GM19035 (cell line): ENCODE measurements at regions not wholly inside any gene's neighbourhood (a gene's known extent, or its start where the extent isn't known, plus 50 kb on each side); places are given as distances from the start of the nearest gene placed in this dataset.

Experiments
- ATAC-seq: cut with Tn5 transposase; IDR thresholded peaks from one replicate; pipeline ENCODE4 v1.9.1; 2021; ENCODE audit not compliant: unreplicated experiment

DNA sequence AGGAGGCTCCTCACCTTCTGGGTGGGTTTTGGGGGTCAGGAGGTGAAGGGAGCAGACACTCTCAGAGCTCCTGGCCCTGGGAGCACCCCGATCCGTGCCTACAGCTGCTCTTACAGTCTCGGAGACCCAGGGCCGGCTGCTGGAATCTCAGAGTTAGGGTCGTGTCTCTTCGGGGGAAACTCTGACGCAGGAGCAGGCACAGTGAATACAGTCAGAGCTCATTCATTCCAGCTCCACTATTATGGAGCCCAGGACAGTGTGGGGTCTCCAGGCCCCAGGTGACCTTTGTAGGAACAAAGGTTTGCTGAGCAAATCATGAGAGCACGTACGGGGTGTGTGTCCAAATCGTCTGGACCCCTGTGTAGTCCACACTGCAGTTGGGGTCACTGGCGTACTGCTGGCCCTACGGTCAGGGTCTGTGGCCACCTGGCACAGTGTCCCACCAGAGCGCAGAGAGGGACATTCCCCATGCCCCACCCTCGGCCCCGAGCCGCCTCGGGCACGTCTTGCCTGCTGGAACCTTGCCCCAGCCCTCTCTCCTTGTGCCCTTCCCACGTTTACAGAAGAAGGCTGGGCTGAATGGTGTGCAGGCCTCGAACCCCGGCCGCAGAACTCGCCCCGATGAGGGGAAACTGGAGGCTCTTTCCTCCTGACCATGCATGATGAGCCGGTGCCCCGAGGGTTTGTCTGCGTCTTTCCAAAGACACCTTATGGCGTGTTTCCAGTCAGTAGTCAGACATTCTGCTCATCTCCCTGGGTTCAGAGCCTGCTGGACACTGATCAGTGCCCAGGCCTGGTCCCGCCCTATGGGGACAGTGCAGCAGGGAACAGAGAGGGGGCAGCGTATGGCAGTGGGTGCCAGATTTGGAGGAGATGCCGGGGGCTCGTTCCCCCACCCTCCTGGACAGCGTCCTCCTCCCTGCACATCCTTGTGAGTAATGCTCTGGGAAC, 1166.6 kb downstream of the BRD1 start:
- no peak for ATAC-seq

DNA sequence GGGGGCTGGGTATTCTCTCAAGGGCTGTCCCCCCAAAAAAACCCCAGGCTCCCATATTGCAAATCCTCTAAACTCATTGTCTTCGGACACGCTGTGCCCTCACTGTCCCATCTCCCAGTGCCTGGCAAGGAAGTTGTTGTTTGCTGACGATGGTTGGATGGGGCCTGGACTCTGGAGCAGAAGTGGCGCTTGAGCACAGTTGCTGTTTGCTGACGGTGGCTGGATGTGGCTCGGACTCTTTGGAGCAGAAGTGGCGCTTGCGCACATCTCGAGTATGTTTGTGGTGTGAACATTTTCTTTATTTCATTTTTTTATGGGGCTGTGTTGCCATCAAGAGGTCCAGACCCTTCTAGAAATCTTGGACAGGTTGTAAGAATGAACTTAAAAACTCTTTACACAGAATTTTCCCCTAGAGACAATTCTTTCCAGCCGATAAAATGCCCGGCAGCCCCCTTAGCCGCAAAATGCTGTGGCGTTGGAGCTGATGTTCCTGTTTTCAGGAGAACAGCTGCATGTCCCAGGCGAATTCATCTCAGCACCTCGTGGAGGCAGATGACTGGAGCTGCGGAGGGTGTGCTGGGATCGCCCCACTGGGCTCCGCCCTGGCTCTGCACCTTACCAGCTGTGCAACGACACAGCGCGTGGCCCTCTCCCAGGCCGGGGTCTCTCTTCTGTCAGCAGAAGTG, 1167.4 kb downstream of the BRD1 start:
- no peak for ATAC-seq

DNA sequence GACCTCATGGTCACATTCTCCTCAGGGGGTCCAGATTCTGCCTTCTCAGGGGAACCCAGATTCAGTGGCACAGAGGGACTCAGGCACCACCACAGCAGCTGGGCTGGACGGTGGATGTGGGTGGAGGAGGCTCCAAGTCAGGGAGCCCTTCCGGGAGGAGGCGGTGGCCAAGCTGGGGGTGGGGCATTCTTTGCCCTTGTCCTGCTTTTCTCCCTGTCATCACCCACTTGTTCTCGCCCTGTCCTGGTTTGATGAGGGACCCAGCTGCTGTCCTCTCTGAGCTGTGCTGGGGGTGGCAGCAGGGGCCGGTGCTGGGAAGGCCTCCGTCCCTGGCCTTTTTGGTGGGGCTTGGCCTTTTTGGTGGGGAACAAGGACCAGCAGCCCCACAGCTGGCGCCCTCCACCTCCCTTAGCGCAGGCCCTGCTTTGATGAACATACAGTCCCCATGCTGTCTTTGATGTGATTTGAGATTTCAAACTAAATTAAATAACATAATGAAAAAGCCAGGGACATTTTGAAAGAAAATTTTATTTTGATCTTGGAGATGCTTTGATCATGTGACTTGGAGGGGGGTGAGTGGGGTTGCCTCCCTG, 1168.2 kb downstream of the BRD1 start:
- no peak for ATAC-seq

DNA sequence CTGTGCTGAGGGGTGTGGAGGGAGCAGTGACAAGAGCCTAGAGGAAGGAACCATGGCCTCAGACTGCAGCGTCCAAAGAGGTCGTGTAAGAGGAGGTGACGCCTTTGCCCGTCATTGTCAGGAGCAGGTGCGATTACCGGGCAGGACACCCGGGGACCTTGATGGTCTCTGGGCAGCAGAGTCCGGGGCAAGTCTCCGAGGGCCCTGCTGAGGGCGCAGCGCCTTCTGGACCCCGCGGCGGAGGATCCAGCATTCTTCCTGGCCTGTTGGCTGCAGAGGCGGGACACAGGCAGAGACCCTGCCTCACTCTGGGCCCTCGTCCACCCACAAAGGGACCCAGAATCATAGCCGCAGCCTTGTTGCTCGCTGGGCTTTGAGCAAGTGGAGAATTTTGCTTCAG, 1168.8 kb downstream of the BRD1 start:
- no peak for ATAC-seq

DNA sequence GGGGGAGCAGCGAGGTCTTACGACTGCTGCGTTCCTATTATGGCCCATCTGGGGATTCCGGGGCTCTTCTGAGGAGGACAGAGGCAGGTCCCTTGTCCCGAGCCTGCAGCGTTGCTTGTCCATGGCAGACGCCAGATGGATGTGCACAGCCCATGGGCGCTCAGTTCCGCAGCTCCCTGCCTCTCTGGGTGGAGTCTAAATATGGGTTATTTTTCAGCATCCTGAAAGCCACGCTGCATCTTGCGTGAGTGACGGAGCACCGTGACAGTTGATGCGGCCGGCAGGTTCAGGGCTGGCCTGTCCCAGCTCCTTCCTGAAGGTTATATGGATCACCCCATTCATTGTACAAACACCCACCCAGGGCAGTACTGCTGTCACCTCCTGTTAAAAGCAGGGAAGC, 1169.4 kb downstream of the BRD1 start:
- no peak for ATAC-seq

DNA sequence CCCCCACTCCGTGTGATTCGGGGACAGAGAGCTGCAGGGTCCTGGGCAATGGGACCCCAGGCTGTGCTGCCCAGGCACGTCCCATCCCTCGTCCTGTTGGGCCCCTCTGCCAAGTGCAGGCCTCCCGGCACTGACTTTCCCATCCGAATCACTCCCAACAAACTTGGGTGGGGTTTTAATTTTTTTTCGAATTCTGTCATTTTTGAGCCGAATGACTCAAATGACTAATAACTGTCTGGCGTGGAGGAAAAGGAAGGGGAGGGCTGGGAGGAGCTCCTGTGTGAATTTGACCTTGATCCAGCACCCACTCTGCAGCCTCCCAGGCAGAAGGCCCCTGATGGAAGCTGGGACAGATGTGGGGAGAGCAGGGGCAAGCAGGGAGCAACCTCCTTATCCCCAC, 1173.2 kb downstream of the BRD1 start:
- ATAC-seq: no peak

DNA sequence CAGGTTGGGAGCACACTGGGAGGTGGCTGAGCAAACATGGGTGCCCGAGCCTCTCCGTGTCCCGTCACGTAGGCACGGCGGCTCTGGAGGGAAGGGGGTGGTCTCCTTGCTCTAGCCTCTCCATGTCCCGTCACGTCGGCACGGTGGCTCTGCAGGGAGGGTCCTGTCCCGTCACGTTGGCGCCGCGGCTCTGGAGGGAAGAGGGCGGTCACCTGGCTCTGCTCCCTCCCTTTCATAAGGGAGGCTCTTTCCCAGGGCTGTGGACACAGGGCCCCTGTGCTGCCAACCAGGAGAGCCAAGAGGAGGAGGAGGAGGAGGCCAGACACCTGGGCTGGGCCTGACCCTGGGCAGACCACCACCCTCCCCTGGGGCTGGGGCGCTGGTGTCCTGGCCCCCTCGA, 1173.7 kb downstream of the BRD1 start:
- ATAC-seq: no peak

DNA sequence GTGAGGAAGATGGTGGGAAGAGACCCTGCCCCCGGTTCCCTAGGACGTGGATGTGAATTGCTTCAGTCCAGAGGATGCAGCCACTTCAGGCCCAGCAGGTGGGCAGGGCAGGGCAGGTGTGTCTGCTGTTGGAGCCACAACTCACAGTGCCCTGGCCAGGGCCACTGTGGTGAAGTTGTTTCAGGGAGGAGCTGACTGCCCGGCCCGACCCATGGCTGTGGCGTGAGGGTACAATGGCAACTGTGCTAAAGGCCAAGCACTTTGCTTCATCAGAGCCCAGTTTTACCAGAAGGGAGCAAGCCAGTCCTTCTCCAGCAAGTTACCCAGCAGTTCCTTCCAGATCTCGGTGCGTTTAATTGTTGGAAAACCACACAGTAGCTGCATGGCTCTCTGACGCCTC, 1174.4 kb downstream of the BRD1 start:
- ATAC-seq: no peak

DNA sequence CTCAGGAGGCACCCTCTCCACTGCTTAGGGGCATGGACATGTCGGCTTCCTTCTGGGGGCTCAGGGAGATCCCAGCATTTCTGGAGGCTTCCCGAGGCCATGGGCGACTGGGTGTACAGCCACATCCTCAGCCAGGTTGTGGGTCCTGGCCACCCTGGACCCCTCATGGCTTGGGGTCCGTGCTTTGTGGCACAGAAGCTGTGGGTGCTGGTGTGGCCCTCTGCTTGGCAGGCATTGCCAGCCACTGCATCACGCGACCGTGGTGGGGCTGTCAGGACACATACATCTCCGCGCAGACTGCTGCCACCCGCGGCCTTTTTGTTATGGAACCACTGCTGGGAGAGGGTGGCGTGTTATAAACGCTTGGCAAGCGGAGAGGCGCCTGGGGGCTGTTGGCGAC, 1174.9 kb downstream of the BRD1 start:
- ATAC-seq: no peak

DNA sequence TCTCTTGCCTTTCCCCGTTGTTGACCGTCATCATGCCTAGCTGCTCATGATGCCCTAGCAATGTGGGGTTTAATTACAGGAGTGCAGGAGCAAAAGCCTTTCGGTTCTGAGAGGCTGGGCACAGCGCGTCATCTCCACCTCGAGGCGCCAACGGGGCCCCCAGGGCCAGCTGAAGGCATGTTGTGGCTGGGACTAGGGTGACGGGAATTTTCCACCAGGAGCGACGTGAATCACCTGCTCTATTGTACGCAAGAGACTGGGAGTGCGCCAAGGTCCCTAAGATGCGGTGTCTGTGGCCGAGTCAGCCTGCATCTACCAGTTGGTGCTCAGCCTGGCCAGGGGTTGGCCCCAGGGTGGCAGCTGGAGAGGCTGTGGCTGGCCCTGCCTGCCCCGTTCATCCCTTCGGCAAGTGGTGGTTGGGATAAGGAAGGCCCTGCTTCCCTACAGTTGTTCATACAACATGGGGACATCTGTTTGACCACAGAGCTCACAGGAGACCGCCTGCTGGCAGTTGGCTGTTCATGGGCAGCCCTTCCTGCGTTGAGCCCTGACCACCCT, 1175.6 kb downstream of the BRD1 start:
- ATAC-seq: no peak

DNA sequence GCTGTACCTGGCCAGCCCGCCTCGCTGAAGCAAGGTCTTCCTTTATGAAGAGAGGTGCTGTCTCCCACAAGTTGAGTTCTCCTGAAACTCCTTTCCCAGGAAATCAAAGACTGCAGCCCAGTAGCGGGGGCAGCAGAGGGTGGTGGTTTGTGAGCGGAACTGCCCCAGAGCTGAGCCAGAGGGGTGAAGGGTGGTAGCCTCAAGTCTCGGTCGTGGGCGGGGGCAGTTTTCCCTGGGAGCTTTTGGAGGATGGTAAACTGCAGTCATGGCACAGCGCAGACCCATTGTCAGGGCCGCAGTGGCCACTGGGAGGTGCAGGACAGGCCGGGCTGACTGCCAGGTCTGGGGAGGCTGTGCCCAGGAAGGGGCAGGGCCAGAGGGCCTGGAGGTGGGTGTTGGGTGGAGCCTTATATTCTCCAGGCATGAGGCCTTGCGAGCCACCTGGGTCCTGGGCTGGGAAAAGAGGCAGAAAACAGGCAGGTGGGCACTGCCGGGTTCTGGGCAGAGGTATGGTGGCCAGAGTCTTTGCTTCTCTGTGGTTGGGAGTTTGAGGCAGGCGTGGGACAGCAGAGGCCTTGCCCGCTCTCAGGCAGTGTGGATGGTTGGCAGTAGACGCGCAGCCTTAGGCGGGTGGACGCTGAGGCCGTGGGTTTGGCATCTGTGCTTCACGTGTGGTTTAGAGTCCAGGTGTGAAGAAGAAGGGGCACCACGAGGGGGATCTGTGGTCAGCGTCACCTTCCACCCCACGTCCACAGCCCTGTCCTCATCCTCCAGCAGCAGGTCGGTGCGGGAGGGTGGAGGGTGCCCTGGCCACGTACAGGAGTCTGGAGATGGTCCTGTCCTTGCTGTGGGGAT, 1176.4 kb downstream of the BRD1 start:
- ATAC-seq: no peak

DNA sequence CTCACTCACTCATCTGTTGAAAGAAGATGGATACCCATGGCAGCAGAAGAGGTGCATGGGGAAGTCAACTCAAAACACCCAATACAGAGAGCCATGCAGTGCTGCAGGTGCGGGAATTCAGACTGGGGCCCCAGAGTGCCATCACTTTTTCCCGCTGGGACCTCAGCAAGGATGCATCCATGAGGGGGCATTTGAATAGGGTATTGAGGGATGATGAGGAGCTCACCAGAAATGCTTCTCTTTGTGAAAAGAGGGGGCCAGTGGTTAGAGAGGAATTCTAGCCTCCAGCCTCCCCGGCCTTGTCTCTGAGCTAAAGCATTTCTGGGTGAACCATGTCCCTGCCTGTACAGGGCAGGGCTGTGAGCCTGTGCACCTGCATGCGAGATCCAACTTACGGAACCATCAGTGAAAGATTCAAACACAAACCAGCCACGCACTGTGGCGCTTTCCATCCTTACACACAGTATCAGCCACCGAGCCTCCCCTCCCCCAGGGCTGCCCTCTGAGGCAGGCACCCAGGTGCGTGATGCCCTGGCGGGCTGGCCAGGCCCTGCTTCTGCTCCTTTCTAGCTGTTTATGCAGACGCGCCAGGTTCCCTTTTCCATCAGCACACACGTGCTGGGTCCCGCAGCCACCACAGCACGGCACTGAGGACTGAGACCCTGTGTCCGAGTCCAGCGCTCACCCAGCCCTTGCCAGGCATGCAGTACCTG, 1177.2 kb downstream of the BRD1 start:
- ATAC-seq: no peak

DNA sequence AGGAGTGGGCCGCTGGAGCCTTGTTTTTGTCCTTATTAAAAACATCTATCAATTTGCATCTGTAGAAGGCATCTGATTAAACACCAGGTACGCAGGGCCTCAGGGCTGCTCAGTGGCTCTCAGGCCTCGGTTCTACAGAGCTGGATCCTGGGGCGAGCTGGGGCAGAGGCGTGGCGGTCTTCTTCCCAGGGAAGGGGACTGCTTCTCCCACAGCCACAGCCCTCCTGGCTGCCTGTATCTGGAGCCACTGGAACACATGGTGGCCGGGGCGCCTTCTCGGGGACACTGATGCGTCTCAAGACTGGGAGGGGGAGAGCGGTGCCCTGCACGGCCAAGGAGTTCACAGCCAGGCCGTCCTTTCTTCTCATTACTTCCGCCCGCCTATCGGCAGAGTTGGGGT, 1178.2 kb downstream of the BRD1 start:
- ATAC-seq: no peak

DNA sequence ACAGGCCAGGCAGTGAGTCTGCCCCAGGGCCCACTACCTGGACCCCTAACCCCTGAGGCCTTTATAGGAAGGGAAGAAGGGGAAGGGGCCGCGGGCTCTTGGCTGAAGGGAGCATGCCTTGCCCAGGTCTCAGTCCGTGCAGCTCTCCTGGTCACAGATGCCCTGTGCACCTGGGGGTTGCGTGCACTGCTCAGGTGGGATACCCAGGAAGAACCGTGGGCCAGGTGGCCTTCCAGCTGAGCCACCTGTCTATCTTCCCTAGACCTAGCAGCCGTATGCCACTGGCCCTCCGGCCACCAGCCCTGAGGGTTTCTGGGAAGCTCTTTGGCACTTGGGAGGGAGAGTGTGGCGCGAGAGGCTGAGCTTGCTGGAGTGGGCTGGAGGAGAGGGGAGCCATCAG, 1178.6 kb downstream of the BRD1 start:
- no peak for ATAC-seq

DNA sequence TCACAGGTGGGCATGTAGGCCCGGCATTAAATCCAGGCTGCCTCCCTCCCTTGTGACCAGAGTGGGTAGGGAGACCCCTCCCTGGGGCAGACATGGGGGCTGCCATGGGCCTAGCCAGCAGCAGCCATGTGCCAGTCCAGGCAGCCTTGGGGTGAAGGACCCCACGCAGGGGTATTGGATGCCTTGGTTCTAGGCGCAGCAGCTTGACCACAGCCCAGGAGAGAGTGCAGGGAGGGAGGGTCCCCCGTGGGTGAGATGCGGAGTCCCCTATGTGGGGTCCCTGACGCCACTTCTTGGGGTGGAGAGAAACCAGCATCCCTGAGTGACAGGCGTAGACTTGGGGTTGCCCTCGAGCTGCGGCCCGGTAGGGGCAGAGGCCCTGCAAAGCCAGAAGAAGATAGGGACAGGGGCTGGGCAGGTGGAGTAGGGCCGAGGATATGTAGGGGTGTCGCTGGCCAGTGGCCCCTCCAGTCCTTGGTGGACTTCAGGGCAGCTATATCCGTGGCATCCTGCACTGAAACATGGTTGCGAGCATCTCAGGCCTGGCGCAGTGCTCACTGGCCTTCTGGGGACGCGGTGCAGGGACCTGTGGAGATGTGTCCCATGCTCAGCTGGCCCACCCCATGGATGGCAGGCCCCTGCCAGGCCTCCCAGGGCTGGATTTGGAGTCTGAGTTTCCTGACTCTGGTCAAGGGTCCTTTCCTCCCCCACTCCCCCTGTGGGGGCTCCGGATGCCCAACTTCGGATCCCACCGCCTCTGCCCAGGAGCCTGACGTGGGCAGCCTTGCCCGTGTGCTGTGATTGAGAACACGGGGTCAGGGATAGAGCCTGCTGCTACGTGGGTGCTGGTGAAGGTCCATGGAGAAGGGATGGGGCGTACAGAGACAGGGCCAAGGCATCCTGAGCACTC, 1179.8 kb downstream of the BRD1 start:
- no peak for ATAC-seq

DNA sequence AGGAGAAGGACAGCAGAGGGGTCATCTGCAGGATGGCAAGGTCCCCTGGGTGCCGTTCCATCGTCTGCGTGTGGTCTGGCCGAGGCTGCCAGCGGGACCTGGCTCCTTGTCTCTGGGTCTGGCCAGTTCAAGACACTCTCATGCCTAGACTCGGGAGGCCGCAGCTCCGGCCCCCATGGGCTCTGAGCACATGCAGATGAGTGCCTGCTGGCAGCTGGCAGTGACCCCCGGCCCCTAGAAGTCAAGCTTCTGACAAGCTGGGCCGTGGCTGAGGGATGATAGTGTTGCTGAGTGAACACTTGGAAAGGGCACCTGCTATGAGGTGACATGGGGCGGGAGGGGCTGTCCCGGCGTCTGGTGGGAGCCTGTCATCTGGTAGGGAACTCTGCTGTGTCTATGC, 1180.6 kb downstream of the BRD1 start:
- no peak for ATAC-seq

DNA sequence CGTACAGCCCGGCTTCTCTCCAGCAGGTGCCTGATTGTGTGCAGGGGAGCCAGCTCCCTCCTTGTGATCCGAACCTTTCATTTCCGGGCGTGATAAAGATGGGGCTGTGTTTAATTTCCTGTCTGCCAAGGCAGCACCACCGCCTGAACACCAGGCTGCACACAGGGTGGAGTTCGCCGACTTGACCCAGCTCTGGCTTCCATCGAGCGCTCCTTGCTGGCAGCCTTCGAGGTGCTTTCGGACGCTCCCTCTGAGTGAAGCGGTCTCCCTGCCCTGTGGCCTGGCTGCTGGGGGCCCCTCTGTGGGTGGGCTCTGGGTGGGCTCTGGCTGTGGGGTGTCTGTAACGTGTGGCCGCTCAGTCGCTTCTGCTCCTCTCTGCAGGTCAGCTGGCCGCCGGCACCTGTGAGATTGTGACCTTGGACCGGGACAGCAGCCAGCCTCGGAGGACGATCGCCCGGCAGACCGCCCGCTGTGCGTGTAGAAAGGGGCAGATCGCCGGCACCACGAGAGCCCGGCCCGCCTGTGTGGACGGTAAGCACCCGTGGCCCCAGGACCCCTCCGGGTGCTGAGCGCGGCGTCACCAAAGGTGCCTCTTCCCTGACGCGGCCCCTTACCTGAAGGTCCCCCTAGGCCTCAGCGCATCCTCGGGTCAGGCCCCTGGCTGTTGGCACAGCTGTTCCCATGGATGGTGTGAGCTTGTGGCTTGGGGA, 1181.3 kb downstream of the BRD1 start:
- ATAC-seq: no peak

DNA sequence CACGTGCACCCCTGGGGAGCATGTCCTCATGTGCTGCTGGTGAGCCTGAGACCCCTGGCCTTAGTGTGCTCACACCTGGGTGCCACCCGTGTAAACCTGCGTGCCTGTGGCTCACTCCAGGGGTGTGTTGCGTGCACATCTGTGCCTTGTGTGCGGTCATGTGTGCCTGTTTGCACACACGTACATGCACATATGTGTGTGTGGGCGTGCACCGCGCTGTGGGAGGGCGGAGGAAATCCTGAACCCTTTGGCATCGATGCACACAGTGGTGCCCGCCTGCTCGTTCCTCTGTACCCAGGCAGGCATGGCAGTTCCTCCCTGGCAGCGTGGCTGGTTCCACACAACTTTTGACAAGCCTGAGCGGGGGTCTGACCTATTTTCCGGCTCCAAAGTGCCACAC, 1181.9 kb downstream of the BRD1 start:
- ATAC-seq: no peak

DNA sequence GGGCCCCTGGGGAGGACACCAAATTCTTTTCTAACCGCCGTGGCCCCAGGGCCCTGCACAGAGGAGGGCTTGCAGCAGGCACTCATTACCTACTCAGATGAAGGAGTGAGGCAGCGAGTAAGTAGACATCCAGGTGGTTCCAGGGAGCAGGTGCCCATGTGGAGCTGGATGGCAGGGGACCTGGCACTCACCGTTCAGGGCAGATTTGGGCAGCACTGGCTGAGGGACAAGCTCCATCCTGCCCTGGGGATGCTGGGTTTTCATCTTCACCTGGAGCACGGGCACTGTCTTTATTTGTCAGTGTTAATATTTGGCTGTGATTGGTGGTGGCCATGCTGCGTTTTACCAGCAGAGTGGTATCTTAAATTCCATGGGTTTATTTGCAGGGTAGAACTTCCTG, 1182.7 kb downstream of the BRD1 start:
- no peak for ATAC-seq
